Uterus (tissue), 2 donors: ENCODE measurements at regions not wholly inside any gene's neighbourhood (a gene's known extent, or its start where the extent isn't known, plus 50 kb on each side); places are given as distances from the start of the nearest gene placed in this dataset.

Experiments used
- CTCF ChIP-seq, 4 experiments: fragments of 200-600 bp in 2 of 4; fragments of 450-650 bp in 2 of 4; sonication (generic) in 2 of 4; IDR thresholded peaks; one replicate each; pipeline ENCODE4 v1.5.1; 2016 to 2019; ENCODE audit warnings: antibody characterized with exemption in 4 of 4, mild to moderate bottlenecking in 2 of 4, moderate library complexity in 1 of 4
- POLR2A ChIP-seq, 2 donors: fragments of 450-650 bp; IDR thresholded peaks; one replicate each; pipeline ENCODE4 v1.6.1; 2016; ENCODE audit warnings: antibody characterized with exemption in 2 of 2, mild to moderate bottlenecking in 1 of 2, moderate library complexity in 1 of 2

DNA sequence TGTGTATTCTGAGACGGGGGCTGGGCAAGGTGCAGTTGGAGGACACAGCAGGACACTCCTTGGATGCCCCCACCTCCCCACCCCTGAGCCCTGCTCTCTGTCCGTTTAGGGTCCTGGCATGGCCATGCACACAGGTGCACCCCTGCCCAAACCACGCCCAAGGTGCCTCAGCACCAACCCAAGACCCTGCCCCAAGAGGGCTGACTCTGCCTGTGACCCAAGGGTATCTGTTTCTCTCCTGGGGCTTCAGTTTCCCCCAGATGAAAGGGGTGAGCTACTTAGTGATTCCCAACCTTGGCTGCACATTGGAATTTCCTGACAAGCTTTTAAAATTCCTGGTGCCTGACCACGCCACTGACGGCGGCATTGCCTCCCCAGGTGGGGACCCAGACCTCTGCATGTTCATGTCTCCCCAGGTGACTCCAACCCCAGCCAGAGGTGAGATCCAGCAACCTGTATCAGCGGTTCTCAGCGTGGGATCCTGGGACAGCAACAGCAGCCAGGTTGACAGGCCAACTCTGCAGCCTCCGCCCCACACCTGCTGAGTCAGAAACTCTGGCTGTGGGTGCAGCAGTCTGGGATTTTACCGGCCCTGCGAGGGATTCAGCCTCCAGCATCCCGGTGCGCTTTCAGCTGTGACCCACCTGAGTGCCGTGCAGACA is 483.4 kb downstream of the NPHP4 start:
- no peak for TF ChIP-seq CTCF (IDR thresholded peaks at IDR 0.05)
- no peak for TF ChIP-seq POLR2A (IDR thresholded peaks at IDR 0.05)
